GM12875 (cell line): ENCODE measurements at regions not wholly inside any gene's neighbourhood (a gene's known extent, or its start where the extent isn't known, plus 50 kb on each side); places are given as distances from the start of the nearest gene placed in this dataset.

ENCODE experiments used
- H3K4me3 ChIP-seq: one replicate; pipeline ENCODE4 v1.5.1; 2011; ENCODE audit warnings: low read depth, low read length, control low read depth
- TF ChIP-seq, protein P1 (sequence below): IDR thresholded peaks from 2 replicates; pipeline ENCODE4 v1.5.1; 2011; ENCODE audit warnings: low read depth, mild to moderate bottlenecking, control low read depth, inconsistent platforms, low read length, moderate library complexity, borderline replicate concordance; ENCODE audit not compliant: insufficient read depth

DNA sequence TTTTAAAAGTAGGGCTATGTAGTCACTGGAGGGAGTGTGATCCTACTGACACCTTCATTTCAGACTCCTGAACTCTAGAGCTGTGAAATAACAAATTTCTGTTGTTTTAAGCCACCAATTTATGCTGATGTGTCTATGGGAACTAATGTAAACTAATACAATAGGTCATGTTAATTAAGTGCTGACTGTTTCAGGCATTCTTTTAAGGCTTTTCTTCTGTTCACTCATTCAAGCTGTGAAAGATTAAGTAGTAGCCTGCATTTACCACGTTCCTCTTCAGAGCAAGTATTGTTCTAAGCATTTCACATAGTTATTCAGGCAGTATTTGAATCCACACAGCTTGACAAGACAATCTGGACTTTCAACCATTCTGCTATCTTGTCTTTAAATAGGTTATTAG is 1135.0 kb downstream of the SLITRK1 start:
- H3K4me3 ChIP-seq: no peak overlapping the region
- TF ChIP-seq, protein P1, sequence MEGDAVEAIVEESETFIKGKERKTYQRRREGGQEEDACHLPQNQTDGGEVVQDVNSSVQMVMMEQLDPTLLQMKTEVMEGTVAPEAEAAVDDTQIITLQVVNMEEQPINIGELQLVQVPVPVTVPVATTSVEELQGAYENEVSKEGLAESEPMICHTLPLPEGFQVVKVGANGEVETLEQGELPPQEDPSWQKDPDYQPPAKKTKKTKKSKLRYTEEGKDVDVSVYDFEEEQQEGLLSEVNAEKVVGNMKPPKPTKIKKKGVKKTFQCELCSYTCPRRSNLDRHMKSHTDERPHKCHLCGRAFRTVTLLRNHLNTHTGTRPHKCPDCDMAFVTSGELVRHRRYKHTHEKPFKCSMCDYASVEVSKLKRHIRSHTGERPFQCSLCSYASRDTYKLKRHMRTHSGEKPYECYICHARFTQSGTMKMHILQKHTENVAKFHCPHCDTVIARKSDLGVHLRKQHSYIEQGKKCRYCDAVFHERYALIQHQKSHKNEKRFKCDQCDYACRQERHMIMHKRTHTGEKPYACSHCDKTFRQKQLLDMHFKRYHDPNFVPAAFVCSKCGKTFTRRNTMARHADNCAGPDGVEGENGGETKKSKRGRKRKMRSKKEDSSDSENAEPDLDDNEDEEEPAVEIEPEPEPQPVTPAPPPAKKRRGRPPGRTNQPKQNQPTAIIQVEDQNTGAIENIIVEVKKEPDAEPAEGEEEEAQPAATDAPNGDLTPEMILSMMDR: no peak

DNA sequence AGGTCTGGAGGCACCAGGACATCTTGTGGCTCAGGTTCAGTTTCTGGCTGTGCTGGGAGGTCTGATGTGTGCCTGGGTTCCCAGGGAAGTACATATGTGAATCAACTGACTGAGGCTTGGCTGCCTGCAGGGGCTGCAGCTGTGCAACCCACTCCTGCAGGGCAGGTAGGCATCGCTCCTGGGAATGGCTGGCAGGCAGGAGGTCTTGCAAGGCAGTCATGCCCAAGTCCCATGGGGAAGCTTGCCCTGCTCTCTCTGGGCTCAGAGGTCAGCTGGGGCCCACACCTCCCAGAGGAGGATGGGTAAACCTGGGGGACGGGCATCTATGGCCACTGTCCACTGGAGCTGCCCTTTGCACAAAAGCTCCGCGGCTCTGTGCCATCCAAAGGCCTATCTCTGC is 1141.8 kb downstream of the SLITRK1 start:
- TF ChIP-seq, protein P1: no peak
- H3K4me3 ChIP-seq: no peak overlapping the region

DNA sequence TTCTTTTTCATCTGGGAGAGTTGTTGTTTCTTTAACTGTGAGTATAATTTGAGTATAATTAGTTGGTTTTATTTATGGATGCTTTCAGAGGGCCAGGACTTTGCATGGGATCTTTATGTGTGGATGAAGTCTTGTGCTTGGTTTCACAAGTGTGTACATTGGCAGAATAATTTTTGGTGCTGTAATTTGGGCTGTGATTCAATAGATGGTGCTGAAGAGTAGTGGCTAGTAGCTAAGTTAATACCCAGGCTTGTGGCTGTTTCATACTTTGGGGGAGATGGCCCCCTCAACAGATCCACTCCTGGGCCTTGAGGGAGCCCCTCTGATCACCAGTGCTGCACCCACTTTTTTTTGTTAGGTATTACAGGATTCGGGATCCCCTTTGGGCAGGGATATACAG is 1142.4 kb downstream of the SLITRK1 start:
- TF ChIP-seq, protein P1: no peak
- H3K4me3 ChIP-seq: no peak overlapping the region

DNA sequence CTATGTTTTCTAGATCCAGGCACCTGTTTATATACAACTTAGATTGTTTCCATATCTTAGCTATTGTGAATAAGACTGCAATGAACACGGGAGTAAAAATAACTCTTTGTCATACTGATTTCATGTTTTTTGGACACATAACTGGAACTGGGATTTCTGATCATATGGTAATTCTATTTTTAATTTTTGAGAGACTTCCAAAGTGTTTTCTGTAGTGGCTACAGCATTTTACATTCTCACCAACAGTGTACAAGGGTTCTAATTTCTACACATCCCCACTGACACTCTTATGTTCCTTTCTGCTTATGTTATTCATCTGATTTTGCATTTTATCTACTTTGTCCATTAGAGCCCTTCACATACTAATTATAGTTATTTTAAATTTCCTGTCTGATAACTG is 1152.9 kb downstream of the SLITRK1 start:
- no peak overlapping the region for H3K4me3 ChIP-seq
- TF ChIP-seq, protein P1: no peak

DNA sequence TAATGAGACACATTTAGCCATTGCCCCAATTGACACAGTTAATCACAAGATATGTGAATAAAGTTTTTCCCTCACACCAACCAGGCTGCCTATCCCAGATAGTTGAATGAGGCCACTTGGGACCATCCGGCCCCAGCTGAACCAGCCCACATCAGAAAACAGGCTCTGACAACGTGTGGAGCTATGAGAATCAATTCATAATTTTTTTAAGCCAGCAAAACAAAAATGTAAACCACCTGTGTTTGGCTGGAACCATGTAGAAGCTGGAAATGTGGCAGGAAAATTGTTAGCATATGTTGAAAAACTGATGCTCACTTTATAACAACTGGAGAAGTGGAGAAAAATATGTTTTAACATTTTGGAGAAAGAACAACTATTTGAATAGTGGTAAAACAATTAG is 1161.3 kb downstream of the SLITRK1 start:
- H3K4me3 ChIP-seq: no peak overlapping the region
- TF ChIP-seq, protein P1: no peak

DNA sequence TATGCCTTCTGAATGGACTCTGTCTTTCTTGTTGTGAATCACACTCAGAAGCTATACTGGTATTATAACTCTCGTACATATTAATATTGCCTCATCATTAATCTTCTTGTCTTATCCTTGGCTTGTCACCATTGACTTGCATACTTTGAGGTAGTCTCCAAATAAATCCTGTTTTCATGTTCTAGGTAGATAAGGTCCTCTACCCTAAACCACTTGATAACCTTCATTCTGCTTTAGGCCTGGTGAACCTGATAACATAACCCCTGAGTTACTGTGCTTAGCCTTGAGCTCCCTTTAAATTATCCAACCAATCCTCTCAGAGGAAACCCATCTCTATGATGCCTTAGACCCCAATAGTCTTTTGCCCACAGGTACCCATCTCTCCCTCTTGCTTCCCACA is 1162.3 kb downstream of the SLITRK1 start:
- TF ChIP-seq, protein P1: no peak
- no peak overlapping the region for H3K4me3 ChIP-seq

DNA sequence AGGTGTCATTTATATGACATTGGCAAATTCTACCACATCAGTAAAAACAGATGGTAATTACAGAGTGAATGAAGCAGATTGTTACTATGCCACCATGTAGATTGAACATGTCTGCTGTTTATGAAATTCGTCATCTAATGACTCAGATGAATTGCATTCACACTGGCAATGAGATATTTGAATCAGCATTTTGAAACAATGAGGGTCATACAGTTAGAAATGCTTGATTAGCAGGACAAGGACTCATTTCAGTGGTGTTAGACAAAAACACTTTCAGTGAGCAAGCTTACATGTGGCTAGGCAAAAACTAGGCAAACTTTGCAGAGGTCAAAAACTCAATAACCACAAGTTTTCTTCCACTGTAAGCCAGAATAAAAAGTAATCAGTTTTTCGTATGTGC is 1165.0 kb downstream of the SLITRK1 start:
- no peak overlapping the region for H3K4me3 ChIP-seq
- TF ChIP-seq, protein P1: no peak
